Liver (tissue), 3 donors: ENCODE measurements at regions not wholly inside any gene's neighbourhood (a gene's known extent, or its start where the extent isn't known, plus 50 kb on each side); places are given as distances from the start of the nearest gene placed in this dataset.

ENCODE experiments used
- CTCF ChIP-seq: fragments of 150-350 bp; IDR thresholded peaks from 2 replicates; pipeline ENCODE4 v1.5.1; 2017; ENCODE audit warnings: improper control_type of control experiment, low read depth, low read length; ENCODE audit not compliant: missing input control
- FOXA1 ChIP-seq: IDR thresholded peaks from 2 replicates; pipeline ENCODE4 v1.6.1; 2016; ENCODE audit warnings: antibody characterized with exemption
- JUND ChIP-seq, 2 donors: IDR thresholded peaks; 2 replicates each; pipeline ENCODE4 v1.6.1; 2016; ENCODE audit warnings: antibody characterized with exemption in 2 of 2
- RAD21 ChIP-seq, 2 donors: IDR thresholded peaks; 2 replicates each; pipeline ENCODE4 v1.6.1; 2016; ENCODE audit warnings: antibody characterized with exemption in 2 of 2, mild to moderate bottlenecking in 2 of 2
- RXRA ChIP-seq, 2 donors: IDR thresholded peaks; 2 replicates each; pipeline ENCODE4 v1.6.1; 2017 to 2018; ENCODE audit warnings: antibody characterized with exemption in 2 of 2, mild to moderate bottlenecking in 1 of 2
- SP1 ChIP-seq: IDR thresholded peaks from 2 replicates; pipeline ENCODE4 v1.6.1; 2018; ENCODE audit warnings: antibody characterized with exemption, mild to moderate bottlenecking
- TAF1 ChIP-seq: conservative IDR thresholded peaks from 2 replicates; pipeline ENCODE4 v1.6.1; 2016; ENCODE audit warnings: antibody characterized with exemption, mild to moderate bottlenecking
- YY1 ChIP-seq: IDR thresholded peaks from 2 replicates; pipeline ENCODE4 v1.6.1; 2016; ENCODE audit warnings: antibody characterized with exemption, mild to moderate bottlenecking
- ZBTB33 ChIP-seq: IDR thresholded peaks from 2 replicates; pipeline ENCODE4 v1.6.1; 2016; ENCODE audit warnings: antibody characterized with exemption
- TF ChIP-seq, protein P1 (sequence below): IDR thresholded peaks from 2 replicates; pipeline ENCODE4 v1.6.1; 2016; ENCODE audit warnings: antibody characterized with exemption, mild to moderate bottlenecking
- TF ChIP-seq, protein P2 (sequence below): IDR thresholded peaks from 2 replicates; pipeline ENCODE4 v1.6.1; 2016; ENCODE audit warnings: antibody characterized with exemption
- donor health status: healthy.
- donor health status: healthy.

GRCh38 chr10:24091256-24091655 is 117.7 kb upstream of the KIAA1217 start:
- TF ChIP-seq CTCF, result no peak
- no peak for TF ChIP-seq TAF1
- no peak for TF ChIP-seq RXRA (IDR thresholded peaks at IDR 0.05)
- TF ChIP-seq, protein P1, sequence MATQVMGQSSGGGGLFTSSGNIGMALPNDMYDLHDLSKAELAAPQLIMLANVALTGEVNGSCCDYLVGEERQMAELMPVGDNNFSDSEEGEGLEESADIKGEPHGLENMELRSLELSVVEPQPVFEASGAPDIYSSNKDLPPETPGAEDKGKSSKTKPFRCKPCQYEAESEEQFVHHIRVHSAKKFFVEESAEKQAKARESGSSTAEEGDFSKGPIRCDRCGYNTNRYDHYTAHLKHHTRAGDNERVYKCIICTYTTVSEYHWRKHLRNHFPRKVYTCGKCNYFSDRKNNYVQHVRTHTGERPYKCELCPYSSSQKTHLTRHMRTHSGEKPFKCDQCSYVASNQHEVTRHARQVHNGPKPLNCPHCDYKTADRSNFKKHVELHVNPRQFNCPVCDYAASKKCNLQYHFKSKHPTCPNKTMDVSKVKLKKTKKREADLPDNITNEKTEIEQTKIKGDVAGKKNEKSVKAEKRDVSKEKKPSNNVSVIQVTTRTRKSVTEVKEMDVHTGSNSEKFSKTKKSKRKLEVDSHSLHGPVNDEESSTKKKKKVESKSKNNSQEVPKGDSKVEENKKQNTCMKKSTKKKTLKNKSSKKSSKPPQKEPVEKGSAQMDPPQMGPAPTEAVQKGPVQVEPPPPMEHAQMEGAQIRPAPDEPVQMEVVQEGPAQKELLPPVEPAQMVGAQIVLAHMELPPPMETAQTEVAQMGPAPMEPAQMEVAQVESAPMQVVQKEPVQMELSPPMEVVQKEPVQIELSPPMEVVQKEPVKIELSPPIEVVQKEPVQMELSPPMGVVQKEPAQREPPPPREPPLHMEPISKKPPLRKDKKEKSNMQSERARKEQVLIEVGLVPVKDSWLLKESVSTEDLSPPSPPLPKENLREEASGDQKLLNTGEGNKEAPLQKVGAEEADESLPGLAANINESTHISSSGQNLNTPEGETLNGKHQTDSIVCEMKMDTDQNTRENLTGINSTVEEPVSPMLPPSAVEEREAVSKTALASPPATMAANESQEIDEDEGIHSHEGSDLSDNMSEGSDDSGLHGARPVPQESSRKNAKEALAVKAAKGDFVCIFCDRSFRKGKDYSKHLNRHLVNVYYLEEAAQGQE, result no peak
- no peak for TF ChIP-seq YY1
- no peak for TF ChIP-seq ZBTB33
- no peak for TF ChIP-seq SP1
- no peak for TF ChIP-seq FOXA1
- TF ChIP-seq, protein P2, sequence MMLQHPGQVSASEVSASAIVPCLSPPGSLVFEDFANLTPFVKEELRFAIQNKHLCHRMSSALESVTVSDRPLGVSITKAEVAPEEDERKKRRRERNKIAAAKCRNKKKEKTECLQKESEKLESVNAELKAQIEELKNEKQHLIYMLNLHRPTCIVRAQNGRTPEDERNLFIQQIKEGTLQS, result no peak
- TF ChIP-seq RAD21 (IDR thresholded peaks at IDR 0.05), result no peak
- TF ChIP-seq JUND (IDR thresholded peaks at IDR 0.05), result no peak
